ENCODE measurements at regions not wholly inside any gene's neighbourhood (a gene's known extent, or its start where the extent isn't known, plus 50 kb on each side); places are given as distances from the start of the nearest gene placed in this dataset.

DNA sequence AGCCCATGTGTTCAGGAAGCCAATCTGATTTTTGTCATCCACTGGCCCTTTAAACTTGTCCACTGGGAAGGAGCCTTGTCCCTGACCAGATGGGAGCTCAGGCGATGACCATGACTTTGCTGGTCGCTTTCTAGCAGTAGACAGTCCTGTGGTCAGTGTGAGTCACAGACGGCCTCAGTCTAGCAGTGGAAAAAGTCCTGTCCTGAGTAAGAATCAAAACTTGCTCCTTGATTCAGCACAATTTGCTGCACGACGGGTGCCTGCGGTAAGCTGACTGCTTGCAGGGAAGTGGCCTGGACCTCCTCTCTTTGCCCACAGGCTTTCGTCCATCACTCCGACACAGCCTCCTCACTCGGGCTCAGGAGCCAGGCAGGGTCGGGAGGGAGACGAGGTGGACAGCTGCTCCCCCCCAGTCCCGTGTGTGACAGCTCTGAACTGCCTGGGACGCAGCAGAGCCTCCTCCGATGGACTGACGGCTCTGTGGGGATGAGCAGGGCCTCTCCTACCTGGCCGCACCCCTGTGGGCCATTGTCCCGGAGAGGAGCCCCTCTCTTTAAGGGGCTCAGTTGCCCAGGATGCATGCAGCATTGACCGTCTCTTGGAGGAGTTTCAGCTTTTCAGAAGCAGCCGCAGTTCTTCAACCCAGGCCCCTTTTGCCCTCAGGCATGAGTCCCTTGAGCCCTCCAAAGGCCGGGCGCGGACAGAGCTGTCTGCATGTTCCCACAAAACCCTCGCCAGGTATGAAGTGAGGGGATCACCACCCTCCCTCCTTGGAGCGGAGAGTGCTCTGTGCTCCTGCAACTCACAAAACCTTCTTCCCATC is 209.2 kb downstream of the ANKRD60 start:
- TF ChIP-seq GTF2F1 (IDR thresholded peaks at IDR 0.05; ENCODE audit: borderline replicate concordance, low read depth, low read length) (no peak), POLR2A (IDR thresholded peaks at IDR 0.05; ENCODE audit: control extremely low read depth in 1 of 2, low read depth in 2 of 2, low read length in 2 of 2) (no peak), EZH2 (IDR thresholded peaks at IDR 0.05; ENCODE audit: low read depth, low read length, severe bottlenecking) (no peak), JUND (IDR thresholded peaks at IDR 0.05; ENCODE audit: low read length) (no peak), SUZ12 (IDR thresholded peaks at IDR 0.05; ENCODE audit: low read length) (no peak), RAD21 (IDR thresholded peaks at IDR 0.05 in 1 of 2, conservative IDR thresholded peaks at IDR 0.05 in 1 of 2; ENCODE audit: low read depth in 2 of 2, low read length in 2 of 2) (no peak)
- TF ChIP-seq, protein P1, sequence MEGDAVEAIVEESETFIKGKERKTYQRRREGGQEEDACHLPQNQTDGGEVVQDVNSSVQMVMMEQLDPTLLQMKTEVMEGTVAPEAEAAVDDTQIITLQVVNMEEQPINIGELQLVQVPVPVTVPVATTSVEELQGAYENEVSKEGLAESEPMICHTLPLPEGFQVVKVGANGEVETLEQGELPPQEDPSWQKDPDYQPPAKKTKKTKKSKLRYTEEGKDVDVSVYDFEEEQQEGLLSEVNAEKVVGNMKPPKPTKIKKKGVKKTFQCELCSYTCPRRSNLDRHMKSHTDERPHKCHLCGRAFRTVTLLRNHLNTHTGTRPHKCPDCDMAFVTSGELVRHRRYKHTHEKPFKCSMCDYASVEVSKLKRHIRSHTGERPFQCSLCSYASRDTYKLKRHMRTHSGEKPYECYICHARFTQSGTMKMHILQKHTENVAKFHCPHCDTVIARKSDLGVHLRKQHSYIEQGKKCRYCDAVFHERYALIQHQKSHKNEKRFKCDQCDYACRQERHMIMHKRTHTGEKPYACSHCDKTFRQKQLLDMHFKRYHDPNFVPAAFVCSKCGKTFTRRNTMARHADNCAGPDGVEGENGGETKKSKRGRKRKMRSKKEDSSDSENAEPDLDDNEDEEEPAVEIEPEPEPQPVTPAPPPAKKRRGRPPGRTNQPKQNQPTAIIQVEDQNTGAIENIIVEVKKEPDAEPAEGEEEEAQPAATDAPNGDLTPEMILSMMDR (IDR thresholded peaks at IDR 0.05; ENCODE audit: control extremely low read depth in 1 of 3, insufficient read depth in 1 of 3, low read depth in 1 of 3, low read length in 3 of 3) = no peak

Data from H1 (cell line).